Skeletal muscle tissue (tissue), 3 donors: ENCODE measurements at regions not wholly inside any gene's neighbourhood (a gene's known extent, or its start where the extent isn't known, plus 50 kb on each side); places are given as distances from the start of the nearest gene placed in this dataset.
"Not testable (repeated sequence)": the region's sequence is repeated elsewhere in the genome, so short reads cannot be mapped to it uniquely, and the experiment has no call there.

Experiments used
- H3K27ac ChIP-seq: one replicate; pipeline ENCODE4 v1.7.0; 2013; ENCODE audit warnings: mild to moderate bottlenecking, low read depth, low read length, inconsistent platforms
- H3K27me3 ChIP-seq, 3 donors: one replicate each; pipeline ENCODE4 v1.7.0; 2013; ENCODE audit warnings: low read length in 3 of 3; ENCODE audit not compliant: control insufficient read depth in 3 of 3, insufficient read depth in 3 of 3
- H3K36me3 ChIP-seq, 3 donors: one replicate each; pipeline ENCODE4 v1.7.0; 2013; ENCODE audit warnings: low read length in 3 of 3; ENCODE audit not compliant: control insufficient read depth in 3 of 3, insufficient read depth in 3 of 3
- H3K4me1 ChIP-seq, 3 donors: one replicate each; pipeline ENCODE4 v1.7.0; 2013; ENCODE audit warnings: low read length in 3 of 3, mild to moderate bottlenecking in 3 of 3; ENCODE audit not compliant: control insufficient read depth in 3 of 3, insufficient read depth in 3 of 3
- H3K4me3 ChIP-seq, 3 donors: one replicate each; pipeline ENCODE4 v1.7.0; 2013; ENCODE audit warnings: low read length in 3 of 3
- H3K9ac ChIP-seq, 3 donors: one replicate each; pipeline ENCODE4 v1.7.0; 2013; ENCODE audit warnings: low read length in 3 of 3, mild to moderate bottlenecking in 3 of 3, moderate library complexity in 2 of 3, low read depth in 1 of 3
- H3K9me3 ChIP-seq, 3 donors: one replicate each; pipeline ENCODE4 v1.7.0; 2013; ENCODE audit warnings: low read length in 3 of 3; ENCODE audit not compliant: control insufficient read depth in 3 of 3
- donor health status: Osteomylitis.

DNA sequence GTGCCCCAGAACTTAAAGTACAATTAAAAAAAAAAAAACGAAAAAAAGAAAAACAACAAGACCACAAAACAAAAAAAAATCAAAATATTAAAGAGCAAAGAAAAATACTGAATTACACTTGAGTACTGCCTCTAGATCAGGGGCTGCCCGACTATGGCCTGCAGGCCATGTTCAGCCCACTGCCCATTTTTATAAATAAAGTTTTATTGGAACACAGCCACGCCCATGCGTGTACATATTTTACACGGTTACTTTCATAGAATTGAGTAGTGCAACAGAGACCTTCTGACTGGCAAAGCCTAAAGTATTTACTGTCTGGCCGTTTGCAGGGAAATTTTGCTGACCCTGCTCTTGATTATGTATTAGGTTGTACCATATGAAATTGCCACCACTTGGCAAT, 130.5 kb downstream of the ATXN3L start:
- Histone ChIP-seq H3K27ac (no peak overlapping the region), H3K9me3 (no peaks in the 10 kb centered on the region), H3K4me3 (no peak overlapping the region), H3K36me3 (no peaks in the 10 kb centered on the region), H3K9ac (no peak overlapping the region), H3K4me1 (no peaks in the 10 kb centered on the region), H3K27me3 (no peaks in the 10 kb centered on the region)

DNA sequence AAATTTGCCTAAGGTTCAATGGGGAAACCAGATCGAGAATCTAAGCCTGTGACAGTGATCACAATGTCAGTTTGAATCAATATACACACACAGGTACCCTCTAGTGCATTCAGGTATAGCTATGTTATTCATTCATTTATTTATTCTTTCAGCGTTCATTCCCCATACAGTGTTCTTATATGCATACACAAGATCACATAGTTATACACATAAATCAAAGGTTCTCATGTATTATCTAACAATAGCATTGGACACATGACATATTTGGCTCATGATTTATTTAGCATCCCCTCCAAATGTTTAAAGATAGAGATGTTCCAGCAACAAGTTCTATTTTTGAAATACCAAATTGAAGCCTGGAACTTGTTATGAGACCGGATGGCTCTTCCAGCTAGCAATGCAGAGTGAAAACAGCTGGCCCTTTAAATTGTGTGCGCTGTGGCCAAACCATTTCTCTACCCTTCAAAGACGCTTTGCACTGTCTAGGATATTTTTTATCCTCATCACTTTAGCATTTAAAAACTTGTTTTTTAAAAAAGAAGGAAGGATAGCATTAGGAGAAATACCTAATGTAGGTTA, 131.0 kb downstream of the ATXN3L start:
- Histone ChIP-seq H3K4me3 (no peak overlapping the region), H3K36me3 (no peaks in the 10 kb centered on the region), H3K27ac (no peak overlapping the region), H3K27me3 (no peaks in the 10 kb centered on the region), H3K9me3 (no peaks in the 10 kb centered on the region), H3K9ac (no peak overlapping the region), H3K4me1 (no peaks in the 10 kb centered on the region)

- H3K9ac ChIP-seq, H3K27me3 ChIP-seq, H3K9me3 ChIP-seq, H3K27ac ChIP-seq, H3K4me3 ChIP-seq, H3K36me3 ChIP-seq, H3K4me1 ChIP-seq: not testable (repeated sequence)
Measured at GRCh38 chrX:13186643-13187042, 133.2 kb downstream of the ATXN3L start.

DNA sequence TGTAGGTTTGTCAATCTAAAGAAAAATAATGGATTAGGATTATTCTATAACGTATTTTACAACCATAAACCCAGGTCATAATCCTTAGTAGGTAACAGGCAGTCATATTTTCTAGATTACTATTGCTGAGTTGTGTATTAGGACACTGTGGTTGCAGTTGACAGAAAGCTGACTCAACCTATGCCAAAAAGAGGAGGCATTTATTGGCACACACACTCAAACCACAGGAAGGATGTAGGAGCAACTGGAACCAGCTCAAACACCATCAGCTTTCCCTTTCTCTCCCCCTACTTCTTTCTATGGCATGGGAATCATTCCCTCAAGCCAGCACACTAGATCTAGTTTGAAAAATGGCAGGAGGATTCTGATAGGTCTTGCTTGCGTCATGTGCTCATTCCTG, 136.4 kb upstream of the FAM9C start:
- H3K27me3 ChIP-seq, result no peaks in the 10 kb centered on the region
- no peaks in the 10 kb centered on the region for H3K4me1 ChIP-seq
- H3K9me3 ChIP-seq, result no peaks in the 10 kb centered on the region
- no peaks in the 10 kb centered on the region for H3K36me3 ChIP-seq
- no peak overlapping the region for H3K4me3 ChIP-seq
- no peak overlapping the region for H3K9ac ChIP-seq
- no peak overlapping the region for H3K27ac ChIP-seq

GRCh38 chrX:13179586-13179985, 135.2 kb upstream of the FAM9C start:
- Histone ChIP-seq H3K4me3 (no peak overlapping the region), H3K9me3 (no peaks in the 10 kb centered on the region), H3K9ac (no peak overlapping the region), H3K27me3 (no peaks in the 10 kb centered on the region), H3K4me1 (no peaks in the 10 kb centered on the region), H3K27ac (no peak overlapping the region), H3K36me3 (no peaks in the 10 kb centered on the region)

DNA sequence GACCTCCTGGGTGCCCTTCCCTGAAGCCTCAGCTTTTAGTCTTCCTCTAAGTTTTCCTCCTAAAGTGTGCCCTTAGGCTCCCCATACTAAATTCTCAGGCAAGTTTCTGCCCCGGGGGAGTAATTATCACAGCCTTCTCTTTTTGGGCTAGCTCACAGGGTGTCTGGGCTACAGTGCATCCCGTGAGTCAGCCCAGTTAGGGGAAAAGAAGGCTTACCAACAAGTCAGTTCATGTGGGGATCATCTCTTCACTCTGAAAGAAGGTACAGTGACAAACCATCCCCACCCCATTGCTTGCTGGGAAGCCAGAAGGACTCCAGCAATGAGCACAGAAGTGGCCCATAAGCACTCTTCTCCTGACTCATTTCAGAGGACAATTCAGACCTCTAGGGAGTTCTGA, 134.7 kb upstream of the FAM9C start:
- H3K27me3 ChIP-seq, result no peaks in the 10 kb centered on the region
- no peak overlapping the region for H3K9ac ChIP-seq
- H3K4me1 ChIP-seq, result no peaks in the 10 kb centered on the region
- H3K27ac ChIP-seq, result no peak overlapping the region
- no peak overlapping the region for H3K4me3 ChIP-seq
- H3K36me3 ChIP-seq, result no peaks in the 10 kb centered on the region
- no peaks in the 10 kb centered on the region for H3K9me3 ChIP-seq

GRCh38 chrX:13177921-13178566, 133.6 kb upstream of the FAM9C start:
- Histone ChIP-seq H3K4me1 (no peaks in the 10 kb centered on the region), H3K9me3 (no peaks in the 10 kb centered on the region), H3K27ac (no peak overlapping the region), H3K9ac (no peak overlapping the region), H3K4me3 (no peak overlapping the region), H3K27me3 (no peaks in the 10 kb centered on the region), H3K36me3 (no peaks in the 10 kb centered on the region)

DNA sequence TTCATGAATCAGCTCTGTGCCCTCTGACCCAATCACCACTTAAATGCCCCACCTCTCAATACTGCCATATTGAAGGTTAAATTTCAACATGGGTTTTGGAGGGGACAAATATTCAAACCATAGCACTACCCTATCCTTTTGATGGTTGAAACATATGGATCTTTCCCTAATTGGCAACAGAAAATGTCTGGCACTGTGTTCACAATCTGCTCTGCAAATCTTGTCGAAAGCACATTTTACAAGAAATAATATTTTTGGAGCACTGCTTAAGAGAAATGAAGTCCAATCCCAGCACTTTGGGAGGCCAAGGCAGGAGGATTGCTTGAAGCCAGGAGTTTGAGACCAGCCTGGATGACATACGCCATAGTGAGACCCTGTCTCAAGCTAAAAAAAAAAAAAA, 130.6 kb upstream of the FAM9C start:
- no peaks in the 10 kb centered on the region for H3K27me3 ChIP-seq
- no peaks in the 10 kb centered on the region for H3K4me1 ChIP-seq
- H3K27ac ChIP-seq, result no peak overlapping the region
- no peak overlapping the region for H3K9ac ChIP-seq
- no peak overlapping the region for H3K4me3 ChIP-seq
- H3K36me3 ChIP-seq, result no peaks in the 10 kb centered on the region
- H3K9me3 ChIP-seq, result no peaks in the 10 kb centered on the region

DNA sequence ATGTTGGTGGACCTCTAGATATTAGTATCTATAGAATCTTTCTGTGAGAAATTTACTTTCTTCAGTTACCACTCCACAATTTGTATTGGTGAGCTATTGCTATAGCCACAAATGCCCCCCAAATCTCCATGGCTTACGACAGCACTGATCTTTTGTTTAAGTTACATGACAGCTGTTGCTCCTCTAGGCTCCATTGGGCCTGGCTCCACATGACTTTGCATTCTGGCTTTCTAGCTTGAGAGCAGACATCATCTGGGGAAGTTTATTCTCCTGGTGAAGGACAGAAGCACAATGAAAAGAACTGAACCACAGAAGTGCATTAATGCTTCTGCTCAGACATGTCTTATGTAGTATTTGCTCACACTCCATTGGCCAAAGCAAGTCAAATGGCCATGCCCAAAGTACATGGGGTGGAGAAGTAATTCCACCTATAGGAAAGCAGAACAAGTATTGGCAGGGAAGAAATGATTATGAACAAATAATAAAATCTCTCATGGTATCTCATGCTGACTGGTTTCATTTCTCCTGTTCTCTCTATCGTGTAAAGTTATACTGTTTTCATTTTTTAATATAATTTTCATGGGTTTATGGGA, 126.6 kb upstream of the FAM9C start:
- no peaks in the 10 kb centered on the region for H3K9me3 ChIP-seq
- H3K27me3 ChIP-seq, result no peaks in the 10 kb centered on the region
- no peak overlapping the region for H3K9ac ChIP-seq
- no peak overlapping the region for H3K4me3 ChIP-seq
- peaks cover 0 to 6% (median 0%) of the 10 kb centered on the region in 3 donors for H3K4me1 ChIP-seq
- no peaks in the 10 kb centered on the region for H3K36me3 ChIP-seq
- H3K27ac ChIP-seq, result no peak overlapping the region

- Histone ChIP-seq H3K9ac (no peak overlapping the region), H3K9me3 (no peaks in the 10 kb centered on the region), H3K4me3 (no peak overlapping the region), H3K36me3 (no peaks in the 10 kb centered on the region), H3K27me3 (no peaks in the 10 kb centered on the region), H3K4me1 (peaks cover 0 to 6% (median 0%) of the 10 kb centered on the region in 3 donors), H3K27ac (no peak overlapping the region)
Measured at GRCh38 chrX:13169684-13170083, 125.3 kb upstream of the FAM9C start.
